Ovary (tissue), 7 donors: ENCODE measurements at regions not wholly inside any gene's neighbourhood (a gene's known extent, or its start where the extent isn't known, plus 50 kb on each side); places are given as distances from the start of the nearest gene placed in this dataset.

ENCODE experiments used
- DNase-seq, 5 donors: peaks; one replicate each; pipeline ENCODE4 v3.0.0-alpha.2; 2019 to 2020
- H3K27ac ChIP-seq, 2 donors: fragments of 200-600 bp; one replicate each; pipeline versions ENCODE4 v1.5.1 to v1.8.0; 2019 to 2022
- H3K27me3 ChIP-seq: fragments of 200-600 bp; one replicate; pipeline ENCODE4 v1.8.0; 2022
- H3K36me3 ChIP-seq: fragments of 200-600 bp; sonication (generic); one replicate; pipeline ENCODE4 v1.5.1; 2019
- H3K4me1 ChIP-seq: one replicate; pipeline ENCODE4 v1.8.1; 2013; ENCODE audit warnings: mild to moderate bottlenecking, moderate library complexity; ENCODE audit not compliant: insufficient read depth
- H3K4me3 ChIP-seq: fragments of 200-600 bp; sonication (generic); one replicate; pipeline ENCODE4 v1.5.1; 2017
- H3K9me3 ChIP-seq, 2 donors: fragments of 200-600 bp in 1 of 2; sonication (generic) in 1 of 2; one replicate each; pipeline versions ENCODE4 v1.5.1 to v1.8.1; 2013 to 2019; ENCODE audit warnings: mild to moderate bottlenecking in 1 of 2, moderate library complexity in 1 of 2
- EP300 ChIP-seq: sonication (generic); formaldehyde crosslinking; IDR thresholded peaks from one replicate; pipeline ENCODE4 v1.6.1; 2017; ENCODE audit warnings: antibody characterized with exemption
- POLR2A ChIP-seq: fragments of 450-650 bp; IDR thresholded peaks from one replicate; pipeline ENCODE4 v1.6.1; 2017; ENCODE audit warnings: antibody characterized with exemption, mild to moderate bottlenecking, moderate library complexity
- WGBS, 3 donors: extraction: QIAGEN DNeasy Blood & Tissue Kit in 1 of 3; methylation state at CpG; one replicate each; pipeline versions ENCODE4 v1.1.5 to v1.1.7; 2013 to 2017; 5-methylcytosine and 5-hydroxymethylcytosine counted together
- intact Hi-C, 4 donors: fragments of 100-400 bp; cut with DNase I; formaldehyde crosslinking; loops; one replicate each; pipeline versions ENCODE4 v1.11.0 to v1.15.1; 2022 to 2023
- TF ChIP-seq, protein P1 (sequence below), 3 donors: fragments of 450-650 bp in 2 of 3; fragments of 200-600 bp in 1 of 3; IDR thresholded peaks; one replicate each; pipeline versions ENCODE4 v1.5.1 to v1.8.0; 2016 to 2022; ENCODE audit warnings: antibody characterized with exemption in 3 of 3, mild to moderate bottlenecking in 1 of 3
- donor health status: DM: no; HTN: no; CAD: no; lungs with moderate emphysema.
- donor health status: DM: no; HTN: no; CAD: no.
- donor health status: Bipolar disorder and iron deficiency.
- donor health status: DM: no; HTN: no; CAD: no.
- donor health status: DM: yes; HTN: yes; CAD: no.

- TF ChIP-seq EP300: no peak
- TF ChIP-seq POLR2A: no peak
- TF ChIP-seq, protein P1, sequence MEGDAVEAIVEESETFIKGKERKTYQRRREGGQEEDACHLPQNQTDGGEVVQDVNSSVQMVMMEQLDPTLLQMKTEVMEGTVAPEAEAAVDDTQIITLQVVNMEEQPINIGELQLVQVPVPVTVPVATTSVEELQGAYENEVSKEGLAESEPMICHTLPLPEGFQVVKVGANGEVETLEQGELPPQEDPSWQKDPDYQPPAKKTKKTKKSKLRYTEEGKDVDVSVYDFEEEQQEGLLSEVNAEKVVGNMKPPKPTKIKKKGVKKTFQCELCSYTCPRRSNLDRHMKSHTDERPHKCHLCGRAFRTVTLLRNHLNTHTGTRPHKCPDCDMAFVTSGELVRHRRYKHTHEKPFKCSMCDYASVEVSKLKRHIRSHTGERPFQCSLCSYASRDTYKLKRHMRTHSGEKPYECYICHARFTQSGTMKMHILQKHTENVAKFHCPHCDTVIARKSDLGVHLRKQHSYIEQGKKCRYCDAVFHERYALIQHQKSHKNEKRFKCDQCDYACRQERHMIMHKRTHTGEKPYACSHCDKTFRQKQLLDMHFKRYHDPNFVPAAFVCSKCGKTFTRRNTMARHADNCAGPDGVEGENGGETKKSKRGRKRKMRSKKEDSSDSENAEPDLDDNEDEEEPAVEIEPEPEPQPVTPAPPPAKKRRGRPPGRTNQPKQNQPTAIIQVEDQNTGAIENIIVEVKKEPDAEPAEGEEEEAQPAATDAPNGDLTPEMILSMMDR (IDR thresholded peaks at IDR 0.05): no peak
- Histone ChIP-seq H3K4me1 (no peaks in the 10 kb centered on the region), H3K4me3 (no peak overlapping the region), H3K27ac (no peak overlapping the region), H3K36me3 (no peaks in the 10 kb centered on the region), H3K9me3 (no peaks in the 10 kb centered on the region), H3K27me3 (no peaks in the 10 kb centered on the region)
- 68 to 71% (median 69%) methylated on average over 9 of the region's 9 CpGs for WGBS, 3 donors
- intact Hi-C loops: no loop called here
- DNase-seq: no peak
Measured at GRCh38 chr13:47858042-47859025, 142.7 kb downstream of the SUCLA2 start.

GRCh38 chr13:47853236-47853635 is 147.8 kb downstream of the SUCLA2 start:
- Histone ChIP-seq H3K4me3 (no peak overlapping the region), H3K9me3 (no peaks in the 10 kb centered on the region), H3K27me3 (no peaks in the 10 kb centered on the region), H3K36me3 (no peaks in the 10 kb centered on the region), H3K27ac (no peak overlapping the region), H3K4me1 (no peaks in the 10 kb centered on the region)
- TF ChIP-seq, protein P1 (IDR thresholded peaks at IDR 0.05): no peak
- TF ChIP-seq POLR2A (no peak), EP300 (no peak)
- no peak for DNase-seq
- intact Hi-C loops: no loop called here
- WGBS, 3 donors: 90 to 95% (median 94%) methylated on average over 1 of the region's 1 CpG

DNA sequence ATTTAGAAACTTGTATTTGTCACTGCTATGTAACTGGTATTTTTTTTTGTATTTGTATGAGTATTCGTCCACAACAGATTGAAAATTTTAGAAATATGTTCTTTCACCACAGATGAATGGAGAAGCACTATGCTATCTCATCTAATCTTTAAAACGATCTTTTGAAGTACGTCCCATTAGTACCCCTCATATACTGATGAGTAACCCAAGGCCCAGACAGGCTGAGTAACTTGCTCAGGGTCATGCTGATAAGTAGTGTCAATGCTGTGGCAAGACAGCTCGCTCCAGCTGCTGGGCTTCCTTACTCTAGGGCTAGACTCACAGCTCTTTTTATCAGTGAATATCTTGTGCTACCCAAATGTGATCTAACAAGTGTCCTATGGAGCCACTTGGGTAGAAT is 154.2 kb downstream of the SUCLA2 start:
- H3K9me3 ChIP-seq: no peaks in the 10 kb centered on the region
- intact Hi-C loops: no loop called here
- no peak overlapping the region for H3K4me3 ChIP-seq
- no peak for TF ChIP-seq POLR2A
- 67 to 75% (median 71%) methylated on average over 4 of the region's 4 CpGs for WGBS, 3 donors
- H3K4me1 ChIP-seq: no peaks in the 10 kb centered on the region
- DNase-seq: no peak
- H3K36me3 ChIP-seq: no peaks in the 10 kb centered on the region
- H3K27me3 ChIP-seq: no peaks in the 10 kb centered on the region
- H3K27ac ChIP-seq: no peak overlapping the region

DNA sequence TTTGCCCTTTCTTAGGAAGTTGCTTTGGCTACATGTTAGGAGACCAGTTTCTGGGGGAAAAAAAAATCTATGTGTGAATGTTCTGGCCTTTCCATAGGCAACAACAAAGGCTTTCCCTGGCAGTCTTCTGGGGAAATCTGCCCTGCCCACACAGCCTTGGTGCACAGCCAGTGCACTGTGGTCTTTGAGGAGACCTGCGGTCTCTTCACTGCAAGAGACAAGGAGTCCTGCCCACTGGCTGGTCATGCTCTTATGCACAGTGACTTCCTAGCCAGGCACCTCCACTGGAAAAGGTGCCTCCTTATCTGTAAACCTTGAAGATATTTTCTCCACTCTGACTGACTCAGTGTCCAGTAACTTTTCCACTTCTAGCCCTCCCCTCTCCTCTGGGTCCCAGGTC is 155.1 kb downstream of the SUCLA2 start:
- no peak overlapping the region for H3K27ac ChIP-seq
- no peaks in the 10 kb centered on the region for H3K36me3 ChIP-seq
- no peaks in the 10 kb centered on the region for H3K4me1 ChIP-seq
- WGBS, 3 donors: 88 to 100% (median 100%) methylated on average over 1 of the region's 1 CpG
- DNase-seq: no peak
- no peaks in the 10 kb centered on the region for H3K27me3 ChIP-seq
- no peak overlapping the region for H3K4me3 ChIP-seq
- TF ChIP-seq, protein P1 (IDR thresholded peaks at IDR 0.05): no peak
- no peak for TF ChIP-seq POLR2A
- no peak for TF ChIP-seq EP300
- H3K9me3 ChIP-seq: no peaks in the 10 kb centered on the region
- intact Hi-C loops: no loop called here

DNA sequence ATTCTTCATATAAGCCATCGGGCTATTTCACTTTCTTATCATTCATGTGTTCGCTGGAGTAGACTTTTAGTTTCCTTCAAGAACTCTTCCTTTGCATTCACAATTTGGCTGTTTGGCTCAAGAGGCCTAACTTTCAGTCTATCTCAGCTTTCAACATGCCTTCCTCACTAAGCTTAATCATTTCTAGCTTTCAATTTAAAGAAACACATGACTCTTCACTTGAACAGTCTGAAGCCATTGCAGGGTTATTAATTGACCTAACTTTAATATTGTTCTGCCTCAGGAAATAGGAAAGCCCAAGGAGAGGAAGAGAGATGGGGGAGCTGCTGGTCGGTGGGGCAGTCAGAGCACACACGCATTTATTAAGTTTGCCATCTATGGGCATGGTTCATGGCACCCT is 158.1 kb downstream of the SUCLA2 start:
- intact Hi-C loops: no loop called here
- no peaks in the 10 kb centered on the region for H3K36me3 ChIP-seq
- 75 to 82% (median 81%) methylated on average over 4 of the region's 4 CpGs for WGBS, 3 donors
- H3K4me1 ChIP-seq: no peaks in the 10 kb centered on the region
- TF ChIP-seq, protein P1 (IDR thresholded peaks at IDR 0.05): no peak
- no peak for TF ChIP-seq POLR2A
- no peaks in the 10 kb centered on the region for H3K9me3 ChIP-seq
- H3K4me3 ChIP-seq: no peak overlapping the region
- H3K27me3 ChIP-seq: no peaks in the 10 kb centered on the region
- H3K27ac ChIP-seq: no peak overlapping the region
- no peak for DNase-seq
